ENCODE measurements at regions not wholly inside any gene's neighbourhood (a gene's known extent, or its start where the extent isn't known, plus 50 kb on each side); places are given as distances from the start of the nearest gene placed in this dataset.

GRCh38 chr6:168138436-168138835, 59.4 kb upstream of the FRMD1 start:
- Histone ChIP-seq H3K9me3 (ENCODE audit: control insufficient read depth, low read depth, low read length) (no peaks in the 10 kb centered on the region), H3K27ac (ENCODE audit: control insufficient read depth, insufficient read depth, low read length) (no peak overlapping the region)
- dilution Hi-C loops (cut with MboI; ENCODE audit: extremely low pct_ligation_motif_present, low sequenced_read_pairs) = no loop called here

GRCh38 chr6:168137024-168137423, 58.0 kb upstream of the FRMD1 start:
- Histone ChIP-seq H3K4me2 (ENCODE audit: control insufficient read depth, extremely low read depth, insufficient read depth, low read depth, low read length) (no peak overlapping the region), H3K4me3 (ENCODE audit: control insufficient read depth in 2 of 3, extremely low read depth in 1 of 3, insufficient read depth in 2 of 3, low read depth in 1 of 3, low read length in 3 of 3) (no peak overlapping the region), H3K4me1 (ENCODE audit: control insufficient read depth, extremely low read depth, insufficient read depth, low read length) (no peaks in the 10 kb centered on the region), H3K79me2 (ENCODE audit: control insufficient read depth, insufficient read depth, low read length) (no peaks in the 10 kb centered on the region), H3K9ac (ENCODE audit: control insufficient read depth, extremely low read depth, insufficient read depth, low read length) (no peak overlapping the region), H2AFZ (ENCODE audit: control insufficient read depth, low read length) (no peak overlapping the region), H3K27me3 (ENCODE audit: control insufficient read depth, extremely low read depth, insufficient read depth, low read length) (no peaks in the 10 kb centered on the region), H3K27ac (ENCODE audit: control insufficient read depth, insufficient read depth, low read length) (no peak overlapping the region), H3K9me3 (ENCODE audit: control insufficient read depth, low read depth, low read length) (no peaks in the 10 kb centered on the region), H3K9me1 (ENCODE audit: control insufficient read depth, extremely low read depth, insufficient read depth, low read length) (no peaks in the 10 kb centered on the region), H4K20me1 (ENCODE audit: control insufficient read depth, extremely low read depth, insufficient read depth, low read length) (no peaks in the 10 kb centered on the region), H3K36me3 (ENCODE audit: control insufficient read depth in 2 of 2, extremely low read depth in 1 of 2, insufficient read depth in 2 of 2, low read length in 2 of 2) (no peaks in the 10 kb centered on the region)
- DNase-seq (ENCODE audit: low read depth, low spot score) (no peak), FAIRE-seq (no peak)
- TF ChIP-seq CTCF (optimal IDR thresholded peaks at IDR 0.05 in 1 of 3, IDR thresholded peaks at IDR 0.05 in 1 of 3, conservative IDR thresholded peaks at IDR 0.05 in 1 of 3; ENCODE audit: extremely low read depth in 1 of 3, insufficient read depth in 2 of 3, low read length in 3 of 3) (no peak), EZH2 (IDR thresholded peaks at IDR 0.05; ENCODE audit: low read length) (no peak)
- dilution Hi-C loops (cut with MboI; ENCODE audit: extremely low pct_ligation_motif_present, low sequenced_read_pairs) = no loop called here

More at GRCh38 chr6:168138436-168138835, 59.4 kb upstream of the FRMD1 start:
- Histone ChIP-seq H3K9me1 (ENCODE audit: control insufficient read depth, extremely low read depth, insufficient read depth, low read length) (no peaks in the 10 kb centered on the region), H3K36me3 (ENCODE audit: control insufficient read depth in 2 of 2, extremely low read depth in 1 of 2, insufficient read depth in 2 of 2, low read length in 2 of 2) (no peaks in the 10 kb centered on the region), H4K20me1 (ENCODE audit: control insufficient read depth, extremely low read depth, insufficient read depth, low read length) (no peaks in the 10 kb centered on the region), H3K4me2 (ENCODE audit: control insufficient read depth, extremely low read depth, insufficient read depth, low read depth, low read length) (no peak overlapping the region), H3K79me2 (ENCODE audit: control insufficient read depth, insufficient read depth, low read length) (no peaks in the 10 kb centered on the region), H3K9ac (ENCODE audit: control insufficient read depth, extremely low read depth, insufficient read depth, low read length) (no peak overlapping the region), H3K4me3 (ENCODE audit: control insufficient read depth in 2 of 3, extremely low read depth in 1 of 3, insufficient read depth in 2 of 3, low read depth in 1 of 3, low read length in 3 of 3) (no peak overlapping the region), H3K4me1 (ENCODE audit: control insufficient read depth, extremely low read depth, insufficient read depth, low read length) (no peaks in the 10 kb centered on the region), H2AFZ (ENCODE audit: control insufficient read depth, low read length) (no peak overlapping the region), H3K27me3 (ENCODE audit: control insufficient read depth, extremely low read depth, insufficient read depth, low read length) (no peaks in the 10 kb centered on the region)
- no peak for FAIRE-seq
- DNase-seq (ENCODE audit: low read depth, low spot score) = no peak
- TF ChIP-seq EZH2 (IDR thresholded peaks at IDR 0.05; ENCODE audit: low read length) = no peak
- TF ChIP-seq CTCF (optimal IDR thresholded peaks at IDR 0.05 in 1 of 3, IDR thresholded peaks at IDR 0.05 in 1 of 3, conservative IDR thresholded peaks at IDR 0.05 in 1 of 3; ENCODE audit: extremely low read depth in 1 of 3, insufficient read depth in 2 of 3, low read length in 3 of 3) = no peak
